SK-N-SH (cell line): ENCODE measurements at regions not wholly inside any gene's neighbourhood (a gene's known extent, or its start where the extent isn't known, plus 50 kb on each side); places are given as distances from the start of the nearest gene placed in this dataset.

ENCODE experiments used
- ELF1 ChIP-seq: IDR thresholded peaks from 2 replicates; pipeline ENCODE4 v1.4.0; 2012
- EP300 ChIP-seq, 2 experiments: IDR thresholded peaks; 2 replicates each; pipeline versions ENCODE4 v1.4.0 to v1.6.1; 2012; ENCODE audit warnings: borderline replicate concordance in 1 of 2, low read depth in 1 of 2, low read length in 1 of 2
- MEF2A ChIP-seq: IDR thresholded peaks from 2 replicates; pipeline ENCODE4 v1.4.0; 2012; ENCODE audit warnings: low read depth, borderline replicate concordance
- MXI1 ChIP-seq: IDR thresholded peaks from 2 replicates; pipeline ENCODE4 v1.6.1; 2012; ENCODE audit warnings: mild to moderate bottlenecking, low read depth, low read length, improper control_type of control experiment
- NFIC ChIP-seq: IDR thresholded peaks from 2 replicates; pipeline ENCODE4 v1.4.0; 2012; ENCODE audit warnings: borderline replicate concordance
- NRF1 ChIP-seq: IDR thresholded peaks from 2 replicates; pipeline ENCODE4 v1.6.1; 2012; ENCODE audit warnings: low read depth, mild to moderate bottlenecking, low read length
- RCOR1 ChIP-seq: fragments of 150-350 bp; IDR thresholded peaks from 2 replicates; pipeline ENCODE4 v1.6.1; 2017; ENCODE audit warnings: antibody characterized with exemption, low read length
- SIN3A ChIP-seq: IDR thresholded peaks from 2 replicates; pipeline ENCODE4 v1.6.1; 2012; ENCODE audit warnings: low read depth, mild to moderate bottlenecking, low read length, moderate library complexity, borderline replicate concordance
- YY1 ChIP-seq: IDR thresholded peaks from 2 replicates; pipeline ENCODE4 v1.4.0; 2012; ENCODE audit warnings: low read depth, mild to moderate bottlenecking
- TF ChIP-seq, protein P1 (sequence below): fragments of 200-600 bp; sonication (generic); IDR thresholded peaks from 2 replicates; pipeline ENCODE4 v1.6.1; 2017; ENCODE audit warnings: antibody characterized with exemption, mild to moderate bottlenecking, moderate library complexity
- TF ChIP-seq, protein P2 (sequence below): IDR thresholded peaks from 2 replicates; pipeline ENCODE4 v1.6.1; 2012; ENCODE audit warnings: mild to moderate bottlenecking, low read depth, low read length, moderate library complexity
- TF ChIP-seq, protein P3 (sequence below): IDR thresholded peaks from 2 replicates; pipeline ENCODE4 v1.4.0; 2012; ENCODE audit warnings: low read depth
- TF ChIP-seq, protein P4 (sequence below): fragments of 150-350 bp; IDR thresholded peaks from 2 replicates; pipeline ENCODE4 v1.6.1; 2016; ENCODE audit warnings: mild to moderate bottlenecking, low read depth, low read length

DNA sequence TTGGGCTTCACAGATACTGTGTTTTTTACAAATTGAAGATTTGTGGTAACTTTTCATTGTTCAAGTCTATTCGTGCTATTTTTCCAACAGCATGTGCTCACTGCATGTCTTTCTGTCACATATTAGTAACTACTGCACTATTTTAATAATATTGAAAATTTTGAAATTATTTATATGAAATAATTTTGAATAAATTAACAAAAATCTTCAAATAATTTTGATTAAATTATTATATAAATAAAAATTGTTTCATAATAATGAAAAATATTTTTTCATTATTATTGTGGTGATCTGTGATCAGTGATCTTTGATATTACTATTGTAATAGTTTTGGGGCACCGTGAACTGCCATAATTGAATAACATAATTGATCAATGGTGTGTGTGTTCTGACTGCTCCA, 204.1 kb downstream of the OGFRL1 start:
- TF ChIP-seq NRF1 (no peak), ELF1 (no peak), EP300 (IDR thresholded peaks at IDR 0.05; ENCODE audit: borderline replicate concordance in 1 of 2, low read depth in 1 of 2, low read length in 1 of 2) (no peak), YY1 (no peak), SIN3A (no peak), MEF2A (no peak), RCOR1 (no peak), MXI1 (no peak), NFIC (no peak)
- TF ChIP-seq, protein P1, sequence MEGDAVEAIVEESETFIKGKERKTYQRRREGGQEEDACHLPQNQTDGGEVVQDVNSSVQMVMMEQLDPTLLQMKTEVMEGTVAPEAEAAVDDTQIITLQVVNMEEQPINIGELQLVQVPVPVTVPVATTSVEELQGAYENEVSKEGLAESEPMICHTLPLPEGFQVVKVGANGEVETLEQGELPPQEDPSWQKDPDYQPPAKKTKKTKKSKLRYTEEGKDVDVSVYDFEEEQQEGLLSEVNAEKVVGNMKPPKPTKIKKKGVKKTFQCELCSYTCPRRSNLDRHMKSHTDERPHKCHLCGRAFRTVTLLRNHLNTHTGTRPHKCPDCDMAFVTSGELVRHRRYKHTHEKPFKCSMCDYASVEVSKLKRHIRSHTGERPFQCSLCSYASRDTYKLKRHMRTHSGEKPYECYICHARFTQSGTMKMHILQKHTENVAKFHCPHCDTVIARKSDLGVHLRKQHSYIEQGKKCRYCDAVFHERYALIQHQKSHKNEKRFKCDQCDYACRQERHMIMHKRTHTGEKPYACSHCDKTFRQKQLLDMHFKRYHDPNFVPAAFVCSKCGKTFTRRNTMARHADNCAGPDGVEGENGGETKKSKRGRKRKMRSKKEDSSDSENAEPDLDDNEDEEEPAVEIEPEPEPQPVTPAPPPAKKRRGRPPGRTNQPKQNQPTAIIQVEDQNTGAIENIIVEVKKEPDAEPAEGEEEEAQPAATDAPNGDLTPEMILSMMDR = no peak
- TF ChIP-seq, protein P2, sequence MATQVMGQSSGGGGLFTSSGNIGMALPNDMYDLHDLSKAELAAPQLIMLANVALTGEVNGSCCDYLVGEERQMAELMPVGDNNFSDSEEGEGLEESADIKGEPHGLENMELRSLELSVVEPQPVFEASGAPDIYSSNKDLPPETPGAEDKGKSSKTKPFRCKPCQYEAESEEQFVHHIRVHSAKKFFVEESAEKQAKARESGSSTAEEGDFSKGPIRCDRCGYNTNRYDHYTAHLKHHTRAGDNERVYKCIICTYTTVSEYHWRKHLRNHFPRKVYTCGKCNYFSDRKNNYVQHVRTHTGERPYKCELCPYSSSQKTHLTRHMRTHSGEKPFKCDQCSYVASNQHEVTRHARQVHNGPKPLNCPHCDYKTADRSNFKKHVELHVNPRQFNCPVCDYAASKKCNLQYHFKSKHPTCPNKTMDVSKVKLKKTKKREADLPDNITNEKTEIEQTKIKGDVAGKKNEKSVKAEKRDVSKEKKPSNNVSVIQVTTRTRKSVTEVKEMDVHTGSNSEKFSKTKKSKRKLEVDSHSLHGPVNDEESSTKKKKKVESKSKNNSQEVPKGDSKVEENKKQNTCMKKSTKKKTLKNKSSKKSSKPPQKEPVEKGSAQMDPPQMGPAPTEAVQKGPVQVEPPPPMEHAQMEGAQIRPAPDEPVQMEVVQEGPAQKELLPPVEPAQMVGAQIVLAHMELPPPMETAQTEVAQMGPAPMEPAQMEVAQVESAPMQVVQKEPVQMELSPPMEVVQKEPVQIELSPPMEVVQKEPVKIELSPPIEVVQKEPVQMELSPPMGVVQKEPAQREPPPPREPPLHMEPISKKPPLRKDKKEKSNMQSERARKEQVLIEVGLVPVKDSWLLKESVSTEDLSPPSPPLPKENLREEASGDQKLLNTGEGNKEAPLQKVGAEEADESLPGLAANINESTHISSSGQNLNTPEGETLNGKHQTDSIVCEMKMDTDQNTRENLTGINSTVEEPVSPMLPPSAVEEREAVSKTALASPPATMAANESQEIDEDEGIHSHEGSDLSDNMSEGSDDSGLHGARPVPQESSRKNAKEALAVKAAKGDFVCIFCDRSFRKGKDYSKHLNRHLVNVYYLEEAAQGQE = no peak
- TF ChIP-seq, protein P3, sequence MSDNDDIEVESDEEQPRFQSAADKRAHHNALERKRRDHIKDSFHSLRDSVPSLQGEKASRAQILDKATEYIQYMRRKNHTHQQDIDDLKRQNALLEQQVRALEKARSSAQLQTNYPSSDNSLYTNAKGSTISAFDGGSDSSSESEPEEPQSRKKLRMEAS = no peak
- TF ChIP-seq, protein P4, sequence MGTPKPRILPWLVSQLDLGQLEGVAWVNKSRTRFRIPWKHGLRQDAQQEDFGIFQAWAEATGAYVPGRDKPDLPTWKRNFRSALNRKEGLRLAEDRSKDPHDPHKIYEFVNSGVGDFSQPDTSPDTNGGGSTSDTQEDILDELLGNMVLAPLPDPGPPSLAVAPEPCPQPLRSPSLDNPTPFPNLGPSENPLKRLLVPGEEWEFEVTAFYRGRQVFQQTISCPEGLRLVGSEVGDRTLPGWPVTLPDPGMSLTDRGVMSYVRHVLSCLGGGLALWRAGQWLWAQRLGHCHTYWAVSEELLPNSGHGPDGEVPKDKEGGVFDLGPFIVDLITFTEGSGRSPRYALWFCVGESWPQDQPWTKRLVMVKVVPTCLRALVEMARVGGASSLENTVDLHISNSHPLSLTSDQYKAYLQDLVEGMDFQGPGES = no peak
